GM12878 (cell line): ENCODE measurements at regions not wholly inside any gene's neighbourhood (a gene's known extent, or its start where the extent isn't known, plus 50 kb on each side); places are given as distances from the start of the nearest gene placed in this dataset.

Experiments used
- CBX5 ChIP-seq: sonication (generic); IDR thresholded peaks from 2 replicates; pipeline ENCODE4 v1.6.1; 2016; ENCODE audit warnings: low read depth, moderate library complexity, mild to moderate bottlenecking, inconsistent platforms
- IRF5 ChIP-seq: fragments of 450-650 bp; IDR thresholded peaks from 2 replicates; pipeline ENCODE4 v1.6.1; 2017; ENCODE audit warnings: borderline replicate concordance
- NBN ChIP-seq: fragments of 450-650 bp; IDR thresholded peaks from 2 replicates; pipeline ENCODE4 v1.6.1; 2016
- NRF1 ChIP-seq: conservative IDR thresholded peaks from 2 replicates; pipeline ENCODE4 v1.6.1; 2011; ENCODE audit warnings: mild to moderate bottlenecking, low read depth, low read length, improper control_type of control experiment
- RAD21 ChIP-seq: IDR thresholded peaks from 2 replicates; pipeline ENCODE4 v1.6.1; 2011; ENCODE audit warnings: mild to moderate bottlenecking, low read depth, low read length, moderate library complexity; ENCODE audit not compliant: insufficient read depth
- RFX5 ChIP-seq: IDR thresholded peaks from 2 replicates; pipeline ENCODE4 v1.6.1; 2011; ENCODE audit warnings: low read depth, low read length, improper control_type of control experiment
- SIN3A ChIP-seq: IDR thresholded peaks from 2 replicates; pipeline ENCODE4 v1.6.1; 2012; ENCODE audit warnings: low read depth, low read length, improper control_type of control experiment

GRCh38 chr10:5314840-5315239 lies 49.9 kb upstream of the UCN3 start:
- TF ChIP-seq NBN (no peak), CBX5 (no peak), SIN3A (no peak), NRF1 (no peak), IRF5 (no peak), RFX5 (no peak), RAD21 (no peak)
